HEK293 (cell line): ENCODE measurements at regions not wholly inside any gene's neighbourhood (a gene's known extent, or its start where the extent isn't known, plus 50 kb on each side); places are given as distances from the start of the nearest gene placed in this dataset.

Experiments used
- GLI4 ChIP-seq: fragments of 450-650 bp; formaldehyde crosslinking; IDR thresholded peaks from 2 replicates; pipeline ENCODE4 v1.5.1; 2016; ENCODE audit warnings: missing biosample characterization, missing genetic modification characterization
- KLF9 ChIP-seq: fragments of 450-650 bp; formaldehyde crosslinking; IDR thresholded peaks from 2 replicates; pipeline ENCODE4 v1.5.1; 2016; ENCODE audit warnings: missing biosample characterization, missing genetic modification characterization, low read depth
- SP2 ChIP-seq: fragments of 450-650 bp; formaldehyde crosslinking; IDR thresholded peaks from 2 replicates; pipeline ENCODE4 v1.5.1; 2016; ENCODE audit warnings: missing biosample characterization, missing genetic modification characterization
- YY1 ChIP-seq: fragments of 450-650 bp; formaldehyde crosslinking; IDR thresholded peaks from 2 replicates; pipeline ENCODE4 v1.5.1; 2018; ENCODE audit warnings: missing biosample characterization, missing genetic modification characterization
- YY2 ChIP-seq: fragments of 450-650 bp; formaldehyde crosslinking; IDR thresholded peaks from 2 replicates; pipeline ENCODE4 v1.5.1; 2016; ENCODE audit warnings: missing biosample characterization, missing genetic modification characterization
- ZBTB8A ChIP-seq: fragments of 450-650 bp; formaldehyde crosslinking; IDR thresholded peaks from 2 replicates; pipeline ENCODE4 v1.5.1; 2016; ENCODE audit warnings: missing biosample characterization, missing genetic modification characterization
- ZNF114 ChIP-seq: fragments of 450-650 bp; formaldehyde crosslinking; IDR thresholded peaks from 2 replicates; pipeline ENCODE4 v1.5.0; 2017; ENCODE audit warnings: missing biosample characterization, missing genetic modification characterization
- ZNF221 ChIP-seq: fragments of 450-650 bp; formaldehyde crosslinking; IDR thresholded peaks from 2 replicates; pipeline ENCODE4 v1.5.1; 2017; ENCODE audit warnings: missing biosample characterization, missing genetic modification characterization, borderline replicate concordance
- ZNF510 ChIP-seq: fragments of 450-650 bp; formaldehyde crosslinking; IDR thresholded peaks from 2 replicates; pipeline ENCODE4 v1.5.1; 2018; ENCODE audit warnings: mild to moderate bottlenecking, missing genetic modification characterization, missing biosample characterization; ENCODE audit not compliant: insufficient replicate concordance
- ZNF571 ChIP-seq: fragments of 450-650 bp; formaldehyde crosslinking; IDR thresholded peaks from 2 replicates; pipeline ENCODE4 v1.5.0; 2017; ENCODE audit warnings: missing biosample characterization, missing genetic modification characterization
- TF ChIP-seq, protein P1 (sequence below): fragments of 450-650 bp; formaldehyde crosslinking; IDR thresholded peaks from 2 replicates; pipeline ENCODE4 v1.5.1; 2016; ENCODE audit warnings: missing biosample characterization, missing genetic modification characterization
- TF ChIP-seq, protein P2 (sequence below): fragments of 450-650 bp; formaldehyde crosslinking; IDR thresholded peaks from 2 replicates; pipeline ENCODE4 v1.5.1; 2016; ENCODE audit warnings: missing biosample characterization, missing genetic modification characterization, low read depth
- TF ChIP-seq, protein P3 (sequence below): fragments of 450-650 bp; formaldehyde crosslinking; IDR thresholded peaks from 2 replicates; pipeline ENCODE4 v1.5.1; 2016; ENCODE audit warnings: missing biosample characterization, missing genetic modification characterization, low read depth

DNA sequence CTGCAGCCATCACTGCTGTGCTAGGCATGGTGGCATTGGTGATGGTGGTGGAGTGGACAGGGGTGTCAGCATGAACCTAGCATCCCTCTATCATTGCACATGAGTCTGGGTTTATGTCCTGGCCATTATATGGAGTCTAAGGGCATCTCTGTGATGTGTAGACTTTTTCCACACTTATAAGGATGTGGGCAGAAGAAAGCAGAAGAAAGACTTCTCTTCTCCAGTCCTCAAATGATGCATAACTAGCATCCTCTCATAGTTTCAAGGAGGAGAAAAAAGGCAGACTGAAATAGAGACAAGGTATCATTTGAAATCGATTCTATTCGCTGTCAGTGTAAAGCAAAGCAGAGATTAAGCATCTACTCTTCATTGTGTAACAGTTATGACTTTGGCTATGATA lies 140.0 kb upstream of the ATXN1 start:
- TF ChIP-seq ZNF571 (no peak), GLI4 (no peak), ZBTB8A (tag by site-specific recombination) (no peak), ZNF114 (tag by site-specific recombination) (no peak), ZNF221 (tag by site-specific recombination) (no peak), YY2 (tag by site-specific recombination) (no peak), SP2 (tag by site-specific recombination) (no peak), KLF9 (tag by site-specific recombination) (no peak), ZNF510 (tag by site-specific recombination) (no peak), YY1 (tag by site-specific recombination) (no peak)
- TF ChIP-seq, protein P1, sequence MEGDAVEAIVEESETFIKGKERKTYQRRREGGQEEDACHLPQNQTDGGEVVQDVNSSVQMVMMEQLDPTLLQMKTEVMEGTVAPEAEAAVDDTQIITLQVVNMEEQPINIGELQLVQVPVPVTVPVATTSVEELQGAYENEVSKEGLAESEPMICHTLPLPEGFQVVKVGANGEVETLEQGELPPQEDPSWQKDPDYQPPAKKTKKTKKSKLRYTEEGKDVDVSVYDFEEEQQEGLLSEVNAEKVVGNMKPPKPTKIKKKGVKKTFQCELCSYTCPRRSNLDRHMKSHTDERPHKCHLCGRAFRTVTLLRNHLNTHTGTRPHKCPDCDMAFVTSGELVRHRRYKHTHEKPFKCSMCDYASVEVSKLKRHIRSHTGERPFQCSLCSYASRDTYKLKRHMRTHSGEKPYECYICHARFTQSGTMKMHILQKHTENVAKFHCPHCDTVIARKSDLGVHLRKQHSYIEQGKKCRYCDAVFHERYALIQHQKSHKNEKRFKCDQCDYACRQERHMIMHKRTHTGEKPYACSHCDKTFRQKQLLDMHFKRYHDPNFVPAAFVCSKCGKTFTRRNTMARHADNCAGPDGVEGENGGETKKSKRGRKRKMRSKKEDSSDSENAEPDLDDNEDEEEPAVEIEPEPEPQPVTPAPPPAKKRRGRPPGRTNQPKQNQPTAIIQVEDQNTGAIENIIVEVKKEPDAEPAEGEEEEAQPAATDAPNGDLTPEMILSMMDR (tag by site-specific recombination): no peak
- TF ChIP-seq, protein P2, sequence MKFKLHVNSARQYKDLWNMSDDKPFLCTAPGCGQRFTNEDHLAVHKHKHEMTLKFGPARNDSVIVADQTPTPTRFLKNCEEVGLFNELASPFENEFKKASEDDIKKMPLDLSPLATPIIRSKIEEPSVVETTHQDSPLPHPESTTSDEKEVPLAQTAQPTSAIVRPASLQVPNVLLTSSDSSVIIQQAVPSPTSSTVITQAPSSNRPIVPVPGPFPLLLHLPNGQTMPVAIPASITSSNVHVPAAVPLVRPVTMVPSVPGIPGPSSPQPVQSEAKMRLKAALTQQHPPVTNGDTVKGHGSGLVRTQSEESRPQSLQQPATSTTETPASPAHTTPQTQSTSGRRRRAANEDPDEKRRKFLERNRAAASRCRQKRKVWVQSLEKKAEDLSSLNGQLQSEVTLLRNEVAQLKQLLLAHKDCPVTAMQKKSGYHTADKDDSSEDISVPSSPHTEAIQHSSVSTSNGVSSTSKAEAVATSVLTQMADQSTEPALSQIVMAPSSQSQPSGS (tag by site-specific recombination): no peak
- TF ChIP-seq, protein P3, sequence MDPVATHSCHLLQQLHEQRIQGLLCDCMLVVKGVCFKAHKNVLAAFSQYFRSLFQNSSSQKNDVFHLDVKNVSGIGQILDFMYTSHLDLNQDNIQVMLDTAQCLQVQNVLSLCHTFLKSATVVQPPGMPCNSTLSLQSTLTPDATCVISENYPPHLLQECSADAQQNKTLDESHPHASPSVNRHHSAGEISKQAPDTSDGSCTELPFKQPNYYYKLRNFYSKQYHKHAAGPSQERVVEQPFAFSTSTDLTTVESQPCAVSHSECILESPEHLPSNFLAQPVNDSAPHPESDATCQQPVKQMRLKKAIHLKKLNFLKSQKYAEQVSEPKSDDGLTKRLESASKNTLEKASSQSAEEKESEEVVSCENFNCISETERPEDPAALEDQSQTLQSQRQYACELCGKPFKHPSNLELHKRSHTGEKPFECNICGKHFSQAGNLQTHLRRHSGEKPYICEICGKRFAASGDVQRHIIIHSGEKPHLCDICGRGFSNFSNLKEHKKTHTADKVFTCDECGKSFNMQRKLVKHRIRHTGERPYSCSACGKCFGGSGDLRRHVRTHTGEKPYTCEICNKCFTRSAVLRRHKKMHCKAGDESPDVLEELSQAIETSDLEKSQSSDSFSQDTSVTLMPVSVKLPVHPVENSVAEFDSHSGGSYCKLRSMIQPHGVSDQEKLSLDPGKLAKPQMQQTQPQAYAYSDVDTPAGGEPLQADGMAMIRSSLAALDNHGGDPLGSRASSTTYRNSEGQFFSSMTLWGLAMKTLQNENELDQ (tag by site-specific recombination): no peak
